ENCODE measurements at regions not wholly inside any gene's neighbourhood (a gene's known extent, or its start where the extent isn't known, plus 50 kb on each side); places are given as distances from the start of the nearest gene placed in this dataset.
"Not testable (repeated sequence)": the region's sequence is repeated elsewhere in the genome, so short reads cannot be mapped to it uniquely, and the experiment has no call there.

DNA sequence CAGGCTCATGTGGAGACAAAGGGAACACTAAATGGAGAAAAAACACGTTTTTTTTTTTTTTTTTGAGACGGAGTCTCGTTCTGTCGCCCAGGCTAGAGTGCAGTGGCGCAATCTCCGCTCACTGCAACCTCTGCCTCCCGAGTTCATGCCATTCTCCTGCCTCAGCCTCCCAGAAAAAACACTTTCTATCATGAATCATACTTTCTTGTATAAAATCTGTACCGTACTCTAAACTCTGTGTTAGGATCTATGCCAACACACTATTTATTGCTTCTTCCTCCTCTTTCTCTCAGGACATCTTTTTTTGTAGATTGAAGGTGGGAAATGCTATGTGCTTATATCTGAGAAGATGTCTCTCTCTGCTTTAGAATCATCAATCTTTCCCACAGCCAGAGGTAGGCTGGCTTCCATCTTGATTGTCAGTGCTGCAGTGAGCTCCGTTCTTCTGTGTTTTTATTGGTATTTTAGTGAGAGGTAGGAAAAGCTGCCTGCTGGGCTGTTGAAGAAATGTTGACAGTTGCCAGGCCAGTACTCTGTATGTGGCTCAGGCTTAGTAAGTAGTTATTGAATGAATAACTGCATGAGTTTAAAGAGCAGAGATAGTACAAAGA lies 101.1 kb downstream of the GPR85 start:
- no peak for TF ChIP-seq POLR2A (IDR thresholded peaks at IDR 0.05)
- TF ChIP-seq, protein P1, sequence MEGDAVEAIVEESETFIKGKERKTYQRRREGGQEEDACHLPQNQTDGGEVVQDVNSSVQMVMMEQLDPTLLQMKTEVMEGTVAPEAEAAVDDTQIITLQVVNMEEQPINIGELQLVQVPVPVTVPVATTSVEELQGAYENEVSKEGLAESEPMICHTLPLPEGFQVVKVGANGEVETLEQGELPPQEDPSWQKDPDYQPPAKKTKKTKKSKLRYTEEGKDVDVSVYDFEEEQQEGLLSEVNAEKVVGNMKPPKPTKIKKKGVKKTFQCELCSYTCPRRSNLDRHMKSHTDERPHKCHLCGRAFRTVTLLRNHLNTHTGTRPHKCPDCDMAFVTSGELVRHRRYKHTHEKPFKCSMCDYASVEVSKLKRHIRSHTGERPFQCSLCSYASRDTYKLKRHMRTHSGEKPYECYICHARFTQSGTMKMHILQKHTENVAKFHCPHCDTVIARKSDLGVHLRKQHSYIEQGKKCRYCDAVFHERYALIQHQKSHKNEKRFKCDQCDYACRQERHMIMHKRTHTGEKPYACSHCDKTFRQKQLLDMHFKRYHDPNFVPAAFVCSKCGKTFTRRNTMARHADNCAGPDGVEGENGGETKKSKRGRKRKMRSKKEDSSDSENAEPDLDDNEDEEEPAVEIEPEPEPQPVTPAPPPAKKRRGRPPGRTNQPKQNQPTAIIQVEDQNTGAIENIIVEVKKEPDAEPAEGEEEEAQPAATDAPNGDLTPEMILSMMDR (IDR thresholded peaks at IDR 0.05) = no peak
- TF ChIP-seq EP300 (IDR thresholded peaks at IDR 0.05) = no peak
- TF ChIP-seq POLR2AphosphoS5 (IDR thresholded peaks at IDR 0.05) = no peak
- no peak for DNase-seq
- no peaks in the 10 kb centered on the region for H3K4me1 ChIP-seq
- H3K4me3 ChIP-seq = no peak overlapping the region
- H3K27ac ChIP-seq = no peak overlapping the region
- no peaks in the 10 kb centered on the region for H3K27me3 ChIP-seq
- H3K36me3 ChIP-seq = no peaks in the 10 kb centered on the region
- 41 to 64% (median 61%) methylated on average over 9 of the region's 9 CpGs for WGBS, 5 donors
- intact Hi-C loops (cut with DNase I; ENCODE audit: low total_unique reads) = no loop called here
- H3K9me3 ChIP-seq = no peaks in the 10 kb centered on the region

DNA sequence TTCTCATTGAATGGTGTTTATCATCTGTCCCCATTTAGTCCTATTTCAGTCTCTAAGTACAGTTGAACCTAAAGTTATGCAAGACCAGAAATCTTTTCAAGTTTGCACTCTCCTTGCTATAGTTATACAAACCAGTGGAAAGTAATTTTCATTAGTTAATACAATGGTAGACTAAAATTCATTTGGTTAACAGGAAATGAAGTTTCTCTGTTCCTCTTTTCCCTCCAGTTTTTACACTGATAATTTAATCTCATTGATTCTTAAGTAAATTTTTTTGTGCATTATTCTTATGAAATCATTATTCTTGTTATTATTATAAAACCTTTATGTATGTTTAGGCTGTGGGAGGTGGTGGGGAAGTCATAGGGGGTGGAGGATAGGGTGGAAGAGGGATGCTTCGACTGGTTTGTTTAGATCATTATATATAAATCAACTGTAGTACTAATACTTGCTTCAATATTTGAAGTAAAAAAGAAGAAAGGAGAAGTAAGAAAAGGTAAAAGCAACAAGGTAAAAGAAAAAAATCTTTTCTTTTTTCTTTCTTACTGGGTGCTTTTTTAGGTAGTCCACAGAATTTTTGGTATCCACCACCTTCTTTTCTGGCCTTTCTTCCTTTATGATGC lies 104.1 kb downstream of the GPR85 start:
- no peaks in the 10 kb centered on the region for H3K36me3 ChIP-seq
- no peak overlapping the region for H3K4me3 ChIP-seq
- no peaks in the 10 kb centered on the region for H3K4me1 ChIP-seq
- no peak for TF ChIP-seq POLR2A (IDR thresholded peaks at IDR 0.05)
- TF ChIP-seq POLR2AphosphoS5 (IDR thresholded peaks at IDR 0.05) = no peak
- TF ChIP-seq EP300 (IDR thresholded peaks at IDR 0.05) = no peak
- WGBS, 5 donors = 32 to 70% (median 55%) methylated on average over 1 of the region's 1 CpG
- H3K9me3 ChIP-seq = no peaks in the 10 kb centered on the region
- H3K27ac ChIP-seq = no peak overlapping the region
- DNase-seq = no peak
- no peaks in the 10 kb centered on the region for H3K27me3 ChIP-seq
- intact Hi-C loops (cut with DNase I; ENCODE audit: low total_unique reads) = no loop called here

DNA sequence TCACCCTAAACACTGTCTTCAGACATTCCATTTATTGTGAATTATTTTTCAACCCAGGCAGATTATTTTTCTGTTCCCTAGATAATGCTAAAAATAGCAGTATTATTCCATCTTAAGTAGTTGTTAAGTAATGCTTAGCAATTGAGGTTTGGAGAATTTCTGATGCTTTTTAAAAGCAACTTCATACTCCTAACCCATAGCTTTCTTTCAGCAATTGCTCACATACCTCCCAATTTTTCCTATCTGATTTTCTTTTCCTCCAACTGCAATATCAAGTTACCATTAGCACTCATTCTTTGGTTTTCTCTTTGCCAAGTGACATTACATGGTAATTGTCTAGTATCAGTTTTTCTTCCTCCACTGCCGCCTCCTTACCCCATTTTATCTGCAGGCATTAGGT lies 104.7 kb downstream of the GPR85 start:
- H3K27me3 ChIP-seq = no peaks in the 10 kb centered on the region
- whole genome bisulfite sequencing, 5 donors = 60 to 90% (median 77%) methylated on average over 1 of the region's 1 CpG

DNA sequence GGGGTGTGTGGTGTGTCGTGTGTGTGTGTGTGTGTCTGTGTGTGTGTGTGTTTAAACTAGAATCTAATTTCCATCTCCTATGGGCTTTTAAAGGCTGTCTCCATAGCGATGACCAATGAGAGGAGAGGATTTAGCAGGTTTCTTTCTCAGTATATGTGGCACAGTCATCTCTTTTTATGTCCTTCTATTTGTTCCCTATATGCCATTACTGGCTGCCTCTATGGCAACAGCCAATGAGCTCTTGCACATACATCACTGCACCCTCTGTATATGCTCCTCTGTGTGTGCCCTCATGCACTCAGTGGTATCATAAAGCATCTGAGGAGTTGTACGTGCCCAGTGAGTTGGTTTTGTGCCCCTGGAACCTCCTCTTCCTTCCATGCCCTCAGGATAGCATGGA lies 107.6 kb downstream of the GPR85 start:
- WGBS, 5 donors = 68 to 89% (median 74%) methylated on average over 2 to 3 of the region's 3 CpGs

More for the DNA sequence above, 104.7 kb downstream of the GPR85 start:
- H3K36me3 ChIP-seq = no peaks in the 10 kb centered on the region
- TF ChIP-seq POLR2AphosphoS5 (IDR thresholded peaks at IDR 0.05) (no peak), POLR2A (IDR thresholded peaks at IDR 0.05) (no peak), EP300 (IDR thresholded peaks at IDR 0.05) (no peak)
- TF ChIP-seq, protein P1 (IDR thresholded peaks at IDR 0.05) = no peak
- H3K4me1 ChIP-seq = no peaks in the 10 kb centered on the region
- no peak overlapping the region for H3K27ac ChIP-seq
- intact Hi-C loops (cut with DNase I; ENCODE audit: low total_unique reads) = no loop called here
- H3K4me3 ChIP-seq = no peak overlapping the region
- no peak for DNase-seq
- no peaks in the 10 kb centered on the region for H3K9me3 ChIP-seq

DNA sequence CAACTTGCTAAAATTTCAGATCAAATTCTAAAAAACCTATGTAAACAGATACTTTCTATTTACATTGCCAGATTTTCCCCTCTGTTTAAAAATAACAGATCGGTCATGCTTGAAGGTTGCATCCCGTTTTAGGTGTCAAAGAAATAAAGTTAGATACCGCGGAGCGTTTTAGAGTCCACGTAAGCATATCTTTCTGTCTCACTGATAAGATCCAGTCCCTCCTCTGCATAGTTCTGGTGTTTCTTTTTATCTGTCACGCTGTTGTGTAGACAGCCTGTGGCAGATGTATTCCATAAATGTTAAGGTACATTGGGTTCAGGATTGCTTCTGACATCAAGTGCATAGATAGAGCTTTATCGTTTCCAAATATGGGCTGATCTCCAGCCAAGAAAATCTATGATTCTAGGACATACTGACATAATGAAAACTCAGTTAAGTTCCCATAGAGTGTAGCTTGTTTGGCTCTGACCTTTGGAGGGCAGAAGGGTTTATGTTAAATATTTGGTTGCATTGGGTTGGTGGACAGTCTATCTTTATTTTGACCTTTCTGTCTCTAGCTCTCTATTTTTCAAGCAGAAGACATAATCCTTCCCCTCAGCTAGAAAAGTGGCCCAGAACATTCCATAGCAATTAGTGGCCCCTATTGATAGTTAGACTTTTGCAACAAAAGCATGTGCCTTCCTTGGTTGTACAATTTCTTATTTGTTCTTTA lies 109.2 kb downstream of the GPR85 start:
- H3K27me3 ChIP-seq; intact Hi-C loops (cut with DNase I; ENCODE audit: low total_unique reads); H3K4me3 ChIP-seq; DNase-seq; H3K36me3 ChIP-seq; H3K9me3 ChIP-seq; H3K27ac ChIP-seq; H3K4me1 ChIP-seq: not testable (repeated sequence)
- 60 to 87% (median 81%) methylated on average over 3 to 6 of the region's 8 CpGs for WGBS, 5 donors

More for the DNA sequence above, 107.6 kb downstream of the GPR85 start:
- H3K9me3 ChIP-seq; H3K4me3 ChIP-seq; DNase-seq; H3K4me1 ChIP-seq; H3K27ac ChIP-seq; intact Hi-C loops (cut with DNase I; ENCODE audit: low total_unique reads); H3K36me3 ChIP-seq; H3K27me3 ChIP-seq: not testable (repeated sequence)

DNA sequence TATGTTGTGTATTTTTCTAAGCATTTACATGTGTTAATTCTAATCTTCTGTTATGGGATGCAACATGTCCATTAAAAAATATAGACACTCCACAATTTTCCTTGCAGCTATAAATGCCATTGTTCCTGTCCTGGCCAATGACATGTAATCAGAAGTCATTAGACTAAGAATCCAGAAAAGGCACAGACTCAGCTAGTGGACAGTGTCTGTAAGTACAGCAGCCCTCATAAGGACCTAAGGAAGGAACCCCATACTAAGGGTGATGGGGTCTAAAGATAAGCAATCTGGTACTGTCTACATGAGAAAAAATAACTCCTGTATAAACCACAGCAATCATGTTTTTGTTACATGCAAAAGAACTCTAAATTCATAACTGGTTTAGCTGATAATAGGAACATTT lies 115.9 kb downstream of the GPR85 start:
- no peaks in the 10 kb centered on the region for H3K4me1 ChIP-seq
- H3K27ac ChIP-seq = no peak overlapping the region
- no peaks in the 10 kb centered on the region for H3K9me3 ChIP-seq
- H3K4me3 ChIP-seq = no peak overlapping the region
- TF ChIP-seq, protein P1 (IDR thresholded peaks at IDR 0.05) = no peak
- TF ChIP-seq EP300 (IDR thresholded peaks at IDR 0.05) = no peak
- no peak for TF ChIP-seq POLR2AphosphoS5 (IDR thresholded peaks at IDR 0.05)
- no peak for TF ChIP-seq POLR2A (IDR thresholded peaks at IDR 0.05)
- no peaks in the 10 kb centered on the region for H3K27me3 ChIP-seq
- no peak for DNase-seq
- intact Hi-C loops (cut with DNase I; ENCODE audit: low total_unique reads) = no loop called here
- no peaks in the 10 kb centered on the region for H3K36me3 ChIP-seq

All from stomach (tissue), 8 donors.